ENCODE measurements at regions not wholly inside any gene's neighbourhood (a gene's known extent, or its start where the extent isn't known, plus 50 kb on each side); places are given as distances from the start of the nearest gene placed in this dataset.

DNA sequence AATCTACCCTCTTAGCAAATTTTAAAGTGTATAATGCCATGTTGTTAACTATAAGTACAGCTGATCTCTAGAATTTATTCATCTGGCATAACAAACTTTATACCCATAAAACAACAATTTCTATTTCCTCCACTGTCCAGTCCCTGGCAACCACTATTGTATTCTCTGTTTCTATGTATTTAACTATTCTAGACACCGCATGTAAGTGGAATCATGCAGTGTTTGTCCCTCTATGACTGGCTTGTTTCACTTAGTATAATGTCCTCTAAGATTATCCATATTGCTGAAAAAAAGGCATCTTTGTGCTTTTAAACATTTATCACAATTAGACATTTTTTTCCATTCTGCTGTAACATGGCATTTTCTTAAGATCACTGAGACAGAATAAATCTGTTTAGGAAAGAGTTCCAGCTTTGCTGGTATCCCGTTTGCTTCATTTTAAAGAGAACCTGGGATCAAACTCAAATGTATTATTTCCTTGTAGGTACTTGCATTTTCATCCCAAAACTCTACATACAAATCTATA, 1191.0 kb downstream of the SLITRK5 start:
- no peaks in the 10 kb centered on the region for H3K27me3 ChIP-seq
- TF ChIP-seq EP300 (IDR thresholded peaks at IDR 0.05) (no peak), POLR2A (IDR thresholded peaks at IDR 0.05) (no peak), POLR2AphosphoS5 (IDR thresholded peaks at IDR 0.05) (no peak)
- TF ChIP-seq, protein P1, sequence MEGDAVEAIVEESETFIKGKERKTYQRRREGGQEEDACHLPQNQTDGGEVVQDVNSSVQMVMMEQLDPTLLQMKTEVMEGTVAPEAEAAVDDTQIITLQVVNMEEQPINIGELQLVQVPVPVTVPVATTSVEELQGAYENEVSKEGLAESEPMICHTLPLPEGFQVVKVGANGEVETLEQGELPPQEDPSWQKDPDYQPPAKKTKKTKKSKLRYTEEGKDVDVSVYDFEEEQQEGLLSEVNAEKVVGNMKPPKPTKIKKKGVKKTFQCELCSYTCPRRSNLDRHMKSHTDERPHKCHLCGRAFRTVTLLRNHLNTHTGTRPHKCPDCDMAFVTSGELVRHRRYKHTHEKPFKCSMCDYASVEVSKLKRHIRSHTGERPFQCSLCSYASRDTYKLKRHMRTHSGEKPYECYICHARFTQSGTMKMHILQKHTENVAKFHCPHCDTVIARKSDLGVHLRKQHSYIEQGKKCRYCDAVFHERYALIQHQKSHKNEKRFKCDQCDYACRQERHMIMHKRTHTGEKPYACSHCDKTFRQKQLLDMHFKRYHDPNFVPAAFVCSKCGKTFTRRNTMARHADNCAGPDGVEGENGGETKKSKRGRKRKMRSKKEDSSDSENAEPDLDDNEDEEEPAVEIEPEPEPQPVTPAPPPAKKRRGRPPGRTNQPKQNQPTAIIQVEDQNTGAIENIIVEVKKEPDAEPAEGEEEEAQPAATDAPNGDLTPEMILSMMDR (IDR thresholded peaks at IDR 0.05), result no peak
- H3K4me3 ChIP-seq, result no peak overlapping the region
- WGBS, 2 donors (ENCODE audit: low coverage in 1 of 2), result 53 to 61% methylated on average over 2 of the region's 2 CpGs
- H3K4me1 ChIP-seq, result no peaks in the 10 kb centered on the region
- no peaks in the 10 kb centered on the region for H3K9me3 ChIP-seq
- no peak for ATAC-seq
- H3K36me3 ChIP-seq, result no peaks in the 10 kb centered on the region
- no peak overlapping the region for H3K27ac ChIP-seq

DNA sequence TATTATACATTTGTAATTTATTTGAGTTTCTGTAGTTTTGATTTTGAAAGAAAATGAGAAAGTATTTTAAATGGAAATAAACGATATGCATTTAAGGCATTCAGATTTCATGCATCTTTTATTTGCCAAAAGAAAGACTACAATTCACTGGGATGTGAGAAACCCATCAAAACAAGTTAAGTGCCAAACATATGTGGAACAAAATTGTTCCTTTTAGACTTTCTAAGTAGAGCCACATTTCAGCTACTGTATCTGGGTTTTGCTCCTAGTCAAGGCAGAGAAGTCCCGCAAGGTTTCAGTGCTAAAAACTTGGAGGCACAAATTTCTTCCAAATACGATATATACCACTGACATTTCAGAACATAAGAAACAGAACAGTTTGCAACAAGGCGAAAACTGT, 1191.9 kb downstream of the SLITRK5 start:
- H3K4me3 ChIP-seq, result no peak overlapping the region
- H3K27ac ChIP-seq, result no peak overlapping the region
- no peak for ATAC-seq
- no peaks in the 10 kb centered on the region for H3K27me3 ChIP-seq
- no peaks in the 10 kb centered on the region for H3K36me3 ChIP-seq
- WGBS, 2 donors (ENCODE audit: low coverage in 1 of 2), result 87 to 95% methylated on average over 4 of the region's 4 CpGs
- TF ChIP-seq EP300 (IDR thresholded peaks at IDR 0.05), result no peak
- no peak for TF ChIP-seq POLR2A (IDR thresholded peaks at IDR 0.05)
- no peak for TF ChIP-seq POLR2AphosphoS5 (IDR thresholded peaks at IDR 0.05)
- TF ChIP-seq, protein P1 (IDR thresholded peaks at IDR 0.05), result no peak
- H3K9me3 ChIP-seq, result no peaks in the 10 kb centered on the region
- no peaks in the 10 kb centered on the region for H3K4me1 ChIP-seq

DNA sequence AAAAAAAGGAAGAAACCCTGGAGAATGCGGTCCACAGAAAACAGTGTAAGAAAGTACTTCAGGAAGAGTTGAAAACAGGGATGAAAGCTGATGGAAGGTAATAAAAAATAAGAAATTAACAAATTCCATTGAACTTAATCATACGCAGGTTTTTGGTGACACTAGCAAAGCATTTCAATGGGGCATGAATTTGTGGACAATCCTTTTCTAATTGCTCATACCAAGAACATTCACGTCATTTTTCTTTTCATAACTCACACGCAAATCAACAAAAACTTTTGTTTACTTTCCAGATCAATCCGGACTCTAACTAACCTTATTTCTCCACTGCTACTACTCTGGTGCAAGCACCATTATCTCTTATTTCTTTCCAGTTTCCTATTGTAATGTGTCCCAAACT, 1195.0 kb downstream of the SLITRK5 start:
- WGBS, 2 donors (ENCODE audit: low coverage in 1 of 2), result 83 to 91% methylated on average over 5 of the region's 5 CpGs
- Histone ChIP-seq H3K27me3 (no peaks in the 10 kb centered on the region), H3K9me3 (no peaks in the 10 kb centered on the region), H3K4me3 (no peak overlapping the region), H3K36me3 (no peaks in the 10 kb centered on the region), H3K27ac (no peak overlapping the region), H3K4me1 (no peaks in the 10 kb centered on the region)
- ATAC-seq, result no peak
- TF ChIP-seq POLR2AphosphoS5 (IDR thresholded peaks at IDR 0.05) (no peak), POLR2A (IDR thresholded peaks at IDR 0.05) (no peak), EP300 (IDR thresholded peaks at IDR 0.05) (no peak)
- TF ChIP-seq, protein P1 (IDR thresholded peaks at IDR 0.05), result no peak

DNA sequence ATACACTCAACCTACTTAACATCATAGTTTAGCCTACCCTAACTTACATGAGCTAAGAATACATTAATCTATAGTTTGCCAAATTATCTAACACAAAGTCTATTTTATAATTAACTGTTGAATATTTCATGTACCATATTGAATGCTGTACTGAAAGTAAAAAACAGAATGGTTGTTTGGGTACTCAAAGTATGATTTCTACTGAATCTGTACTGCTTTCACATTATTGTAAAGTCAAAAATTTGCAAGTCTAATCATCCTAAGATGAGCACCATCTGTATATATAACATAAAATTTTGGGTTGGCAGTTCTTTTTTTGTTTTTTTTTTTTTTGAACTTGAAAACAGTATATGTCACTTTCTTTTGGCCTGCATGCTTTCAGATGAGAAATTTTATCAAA, 1212.6 kb downstream of the SLITRK5 start:
- Histone ChIP-seq H3K4me3 (no peak overlapping the region), H3K27me3 (no peaks in the 10 kb centered on the region), H3K27ac (no peak overlapping the region), H3K36me3 (no peaks in the 10 kb centered on the region), H3K9me3 (peaks cover 0 to 5% (median 0%) of the 10 kb centered on the region in 3 donors), H3K4me1 (no peaks in the 10 kb centered on the region)
- ATAC-seq, result no peak
- TF ChIP-seq EP300 (IDR thresholded peaks at IDR 0.05) (no peak), POLR2AphosphoS5 (IDR thresholded peaks at IDR 0.05) (no peak), POLR2A (IDR thresholded peaks at IDR 0.05) (no peak)
- TF ChIP-seq, protein P1 (IDR thresholded peaks at IDR 0.05), result no peak

DNA sequence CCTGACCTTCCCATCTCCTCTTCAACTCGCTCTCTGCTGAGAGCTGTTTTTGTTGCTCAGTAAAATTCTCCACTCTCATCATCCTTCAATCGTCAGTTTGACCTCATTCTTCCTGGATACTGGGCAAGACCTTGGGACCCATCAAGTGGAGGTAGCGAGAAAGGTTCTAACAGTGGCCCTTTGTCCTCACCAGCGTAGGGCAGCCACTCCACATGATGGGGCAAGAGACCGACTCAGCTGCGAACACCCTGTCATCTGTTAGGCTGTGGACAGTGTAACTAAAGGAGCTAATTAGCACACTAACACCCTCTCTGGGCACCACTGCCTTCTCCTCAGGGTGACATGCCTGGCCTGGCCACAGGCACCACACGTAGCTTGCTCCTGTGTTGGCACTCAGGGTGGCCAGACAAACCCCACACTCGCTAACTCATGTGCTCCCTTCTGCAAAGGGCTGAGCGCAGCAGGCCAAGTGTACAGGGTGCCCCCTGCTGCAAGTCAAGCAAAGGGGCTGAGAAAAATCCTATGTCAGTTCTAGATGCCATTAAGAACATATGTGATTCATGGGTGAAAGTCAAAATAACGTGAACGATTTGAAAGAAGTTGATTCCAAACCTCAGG, 1216.0 kb downstream of the SLITRK5 start:
- H3K27ac ChIP-seq, result no peak overlapping the region
- WGBS, 2 donors (ENCODE audit: low coverage in 1 of 2), result 92% methylated on average over 6 to 8 of the region's 11 CpGs
- no peaks in the 10 kb centered on the region for H3K4me1 ChIP-seq
- H3K36me3 ChIP-seq, result no peaks in the 10 kb centered on the region
- ATAC-seq, result no peak
- H3K9me3 ChIP-seq, result peaks cover 0 to 3% (median 0%) of the 10 kb centered on the region in 3 donors
- TF ChIP-seq EP300 (IDR thresholded peaks at IDR 0.05) (no peak), POLR2A (IDR thresholded peaks at IDR 0.05) (no peak), POLR2AphosphoS5 (IDR thresholded peaks at IDR 0.05) (no peak)
- TF ChIP-seq, protein P1 (IDR thresholded peaks at IDR 0.05), result no peak
- no peak overlapping the region for H3K4me3 ChIP-seq
- H3K27me3 ChIP-seq, result no peaks in the 10 kb centered on the region

All from gastroesophageal sphincter (tissue), 4 donors.